Calu3 (cell line): ENCODE measurements at regions not wholly inside any gene's neighbourhood (a gene's known extent, or its start where the extent isn't known, plus 50 kb on each side); places are given as distances from the start of the nearest gene placed in this dataset.

Experiments
- BruUV-seq: library from RNA; stranded (reverse); fragments of 400-500 nt; replicated peaks from 2 replicates; lab custom pipeline; 2021; lab: Mats Ljungman, UMichigan
- CTCF ChIA-PET: fragments of 300-600 bp; sonication (Branson Sonifier 250); formaldehyde crosslinking; loops from one replicate; lab custom pipeline; 2022; ENCODE audit warnings: antibody characterized with exemption; lab: Charles Lee
- DNase-seq: peaks from one replicate; pipeline ENCODE4 v3.0.0; 2022
- H3K27ac Mint-ChIP-seq: one replicate; pipeline ENCODE4 v1.8.0; 2022; ENCODE audit warnings: mixed read lengths; ENCODE audit not compliant: unreplicated experiment
- H3K27me3 Mint-ChIP-seq: one replicate; pipeline ENCODE4 v1.8.0; 2022; ENCODE audit warnings: mixed read lengths; ENCODE audit not compliant: unreplicated experiment
- H3K36me3 Mint-ChIP-seq: one replicate; pipeline ENCODE4 v1.8.0; 2022; ENCODE audit warnings: mild to moderate bottlenecking, moderate library complexity, mixed read lengths; ENCODE audit not compliant: insufficient read depth, unreplicated experiment
- H3K4me1 Mint-ChIP-seq: one replicate; pipeline ENCODE4 v1.8.0; 2022; ENCODE audit warnings: mild to moderate bottlenecking, low read depth, mixed read lengths; ENCODE audit not compliant: unreplicated experiment
- H3K4me3 Mint-ChIP-seq: one replicate; pipeline ENCODE4 v1.8.0; 2022; ENCODE audit warnings: mild to moderate bottlenecking, low read depth, moderate library complexity, mixed read lengths; ENCODE audit not compliant: unreplicated experiment
- H3K9me3 Mint-ChIP-seq: one replicate; pipeline ENCODE4 v1.8.0; 2022; ENCODE audit warnings: low read depth, mixed read lengths; ENCODE audit not compliant: unreplicated experiment
- CTCF ChIP-seq: fragments of 200-600 bp; IDR thresholded peaks from one replicate; pipeline ENCODE4 v1.8.0; 2022; ENCODE audit warnings: antibody characterized with exemption; ENCODE audit not compliant: unreplicated experiment
- intact Hi-C: fragments of 100-400 bp; cut with micrococcal nuclease; formaldehyde crosslinking; loops from one replicate; pipeline ENCODE4 v1.10.0; 2022; ENCODE audit not compliant: unreplicated experiment

GRCh38 chr2:21981127-21981526 lies 857.4 kb downstream of the TDRD15 start:
- Mint-ChIP-seq H3K27me3 (no peaks in the 10 kb centered on the region), H3K36me3 (no peaks in the 10 kb centered on the region), H3K9me3 (peaks cover 7% of the 10 kb centered on the region), H3K4me3 (no peak overlapping the region), H3K4me1 (peaks cover 13% of the 10 kb centered on the region), H3K27ac (peak overlapping the region; percentile 38)
- no TSS peak for BruUV-seq
- intact Hi-C loops, result no loop called here
- CTCF ChIA-PET, result no interaction called here
- TF ChIP-seq CTCF, result no peak
- peak; percentile 2 for DNase-seq

GRCh38 chr2:21993002-21993401 lies 869.2 kb downstream of the TDRD15 start:
- Mint-ChIP-seq H3K4me1 (peaks cover 10% of the 10 kb centered on the region), H3K4me3 (no peak overlapping the region), H3K27me3 (no peaks in the 10 kb centered on the region), H3K27ac (no peak overlapping the region), H3K36me3 (no peaks in the 10 kb centered on the region), H3K9me3 (peaks cover 17% of the 10 kb centered on the region)
- CTCF ChIA-PET, result no interaction called here
- TF ChIP-seq CTCF, result no peak
- no TSS peak for BruUV-seq
- no peak for DNase-seq
- intact Hi-C loops, result no loop called here

- no peak for DNase-seq
- H3K9me3 Mint-ChIP-seq, result peaks cover 12% of the 10 kb centered on the region
- H3K27ac Mint-ChIP-seq, result no peak overlapping the region
- no peaks in the 10 kb centered on the region for H3K36me3 Mint-ChIP-seq
- no TSS peak for BruUV-seq
- H3K27me3 Mint-ChIP-seq, result no peaks in the 10 kb centered on the region
- CTCF ChIA-PET, result no interaction called here
- intact Hi-C loops, result no loop called here
- H3K4me1 Mint-ChIP-seq, result peaks cover 14% of the 10 kb centered on the region
- no peak for TF ChIP-seq CTCF
- H3K4me3 Mint-ChIP-seq, result no peak overlapping the region
Observed at GRCh38 chr2:21996339-21996738, 872.6 kb downstream of the TDRD15 start.

- intact Hi-C loops, result no loop called here
- peaks cover 11% of the 10 kb centered on the region for H3K9me3 Mint-ChIP-seq
- no peak for TF ChIP-seq CTCF
Observed at GRCh38 chr2:21999522-21999921, 875.8 kb downstream of the TDRD15 start.

More at GRCh38 chr2:21999522-21999921, 875.8 kb downstream of the TDRD15 start:
- Mint-ChIP-seq H3K27me3 (no peaks in the 10 kb centered on the region), H3K27ac (no peak overlapping the region), H3K4me1 (peaks cover 14% of the 10 kb centered on the region), H3K36me3 (no peaks in the 10 kb centered on the region), H3K4me3 (no peak overlapping the region)
- no TSS peak for BruUV-seq
- no peak for DNase-seq
- CTCF ChIA-PET, result no interaction called here
